HG02943 (cell line): ENCODE measurements at regions not wholly inside any gene's neighbourhood (a gene's known extent, or its start where the extent isn't known, plus 50 kb on each side); places are given as distances from the start of the nearest gene placed in this dataset.
"Not testable (repeated sequence)": the region's sequence is repeated elsewhere in the genome, so short reads cannot be mapped to it uniquely, and the experiment has no call there.

ENCODE experiments used
- ATAC-seq: cut with Tn5 transposase; IDR thresholded peaks from one replicate; pipeline ENCODE4 v1.9.1; 2021; ENCODE audit warnings: mild to moderate bottlenecking, low read depth, moderate library complexity; ENCODE audit not compliant: unreplicated experiment

DNA sequence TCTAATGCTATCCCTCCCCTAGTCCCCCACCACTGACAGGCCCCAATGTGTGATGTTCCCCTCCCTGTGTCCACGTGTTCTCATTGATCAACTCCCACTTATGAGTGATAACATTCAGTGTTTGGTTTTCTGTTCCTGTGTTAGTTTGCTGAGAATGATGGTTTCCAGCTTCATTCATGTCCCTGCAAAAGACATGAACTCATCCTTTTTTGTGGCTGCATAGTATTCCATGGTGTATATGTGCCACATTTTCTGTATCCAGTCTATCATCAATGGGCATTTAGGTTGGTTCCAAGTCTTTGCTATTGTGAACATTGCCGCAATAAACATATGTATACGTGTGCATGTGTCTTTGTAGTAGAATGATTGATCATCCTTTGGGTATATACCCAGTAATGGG, 153.1 kb downstream of the OR13H1 start:
- not testable (repeated sequence) for ATAC-seq

- no peak for ATAC-seq
Observed at GRCh38 chrX:131703646-131704045, 159.8 kb downstream of the OR13H1 start.

DNA sequence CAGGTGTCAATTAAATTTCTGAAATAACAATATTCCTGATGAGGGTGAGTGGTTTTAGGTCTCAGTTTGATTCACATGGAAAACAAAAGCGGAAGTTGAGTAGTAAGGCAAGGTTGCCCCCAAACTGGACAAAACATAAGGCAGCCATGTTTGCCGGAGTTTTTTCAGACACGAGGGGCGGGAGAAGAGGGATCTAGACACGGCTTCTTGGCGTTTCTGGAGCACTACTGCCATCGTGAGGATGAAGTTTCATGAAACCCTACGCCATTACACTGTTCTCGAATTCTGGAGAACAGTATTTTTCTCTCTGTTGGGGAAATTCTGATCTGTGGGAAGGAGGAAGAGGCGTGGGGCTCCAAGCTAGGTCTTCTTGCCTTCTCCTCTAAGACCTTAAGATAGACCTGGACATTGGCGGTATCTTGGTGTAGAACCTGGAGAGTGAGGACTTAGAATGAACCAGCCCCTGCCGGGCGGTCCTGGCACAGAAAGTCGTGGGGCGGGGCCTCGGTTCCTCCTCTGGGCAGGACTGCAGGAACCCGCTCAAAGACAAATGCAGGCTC, 160.3 kb downstream of the OR13H1 start:
- ATAC-seq, result peak; percentile 50

DNA sequence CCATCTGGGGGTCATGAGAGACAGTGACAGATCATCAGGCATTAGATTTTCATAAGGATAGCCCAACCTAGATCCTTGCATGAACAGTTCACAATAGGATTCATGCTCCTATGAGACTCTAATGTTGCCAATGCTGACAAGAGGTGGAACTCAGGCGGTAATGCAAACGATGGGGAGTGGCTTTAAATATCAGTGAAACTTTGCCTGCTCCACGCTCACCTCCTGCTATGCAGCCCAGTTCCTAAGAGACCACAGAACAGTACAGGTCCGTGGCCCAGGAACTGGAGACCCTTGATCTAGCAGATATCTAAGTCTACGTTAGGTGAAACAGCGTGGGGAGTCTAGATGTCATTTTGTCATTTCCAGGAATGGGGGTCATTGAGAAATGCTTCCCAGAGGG, 165.7 kb downstream of the OR13H1 start:
- ATAC-seq, result no peak

GRCh38 chrX:131711478-131711867, 167.6 kb downstream of the OR13H1 start:
- ATAC-seq, result no peak

GRCh38 chrX:131723646-131724045, 179.8 kb downstream of the OR13H1 start:
- ATAC-seq, result no peak

DNA sequence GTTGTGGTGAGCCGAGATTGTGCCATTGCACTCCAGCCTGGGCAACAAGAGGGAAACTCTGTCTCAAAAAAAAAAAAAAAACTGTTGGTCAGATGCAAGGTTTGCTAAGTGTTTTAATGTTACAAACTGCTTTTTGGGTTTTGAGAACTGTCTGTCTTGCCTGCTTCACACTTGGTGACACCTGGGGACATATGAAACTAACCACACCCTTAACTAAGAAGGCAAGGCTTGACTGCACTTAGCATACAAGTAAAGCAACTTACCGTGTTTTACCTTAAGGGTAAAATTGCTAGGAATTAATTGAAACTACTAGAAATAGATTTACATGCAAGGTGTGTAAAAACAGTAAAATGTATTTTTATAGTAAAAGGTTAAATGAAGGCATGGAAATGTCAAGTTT, 180.4 kb downstream of the OR13H1 start:
- ATAC-seq, result no peak

- no peak for ATAC-seq
Observed at GRCh38 chrX:131725001-131725654, 181.3 kb downstream of the OR13H1 start.

- no peak for ATAC-seq
Observed at GRCh38 chrX:131727778-131728177, 183.9 kb downstream of the OR13H1 start.

DNA sequence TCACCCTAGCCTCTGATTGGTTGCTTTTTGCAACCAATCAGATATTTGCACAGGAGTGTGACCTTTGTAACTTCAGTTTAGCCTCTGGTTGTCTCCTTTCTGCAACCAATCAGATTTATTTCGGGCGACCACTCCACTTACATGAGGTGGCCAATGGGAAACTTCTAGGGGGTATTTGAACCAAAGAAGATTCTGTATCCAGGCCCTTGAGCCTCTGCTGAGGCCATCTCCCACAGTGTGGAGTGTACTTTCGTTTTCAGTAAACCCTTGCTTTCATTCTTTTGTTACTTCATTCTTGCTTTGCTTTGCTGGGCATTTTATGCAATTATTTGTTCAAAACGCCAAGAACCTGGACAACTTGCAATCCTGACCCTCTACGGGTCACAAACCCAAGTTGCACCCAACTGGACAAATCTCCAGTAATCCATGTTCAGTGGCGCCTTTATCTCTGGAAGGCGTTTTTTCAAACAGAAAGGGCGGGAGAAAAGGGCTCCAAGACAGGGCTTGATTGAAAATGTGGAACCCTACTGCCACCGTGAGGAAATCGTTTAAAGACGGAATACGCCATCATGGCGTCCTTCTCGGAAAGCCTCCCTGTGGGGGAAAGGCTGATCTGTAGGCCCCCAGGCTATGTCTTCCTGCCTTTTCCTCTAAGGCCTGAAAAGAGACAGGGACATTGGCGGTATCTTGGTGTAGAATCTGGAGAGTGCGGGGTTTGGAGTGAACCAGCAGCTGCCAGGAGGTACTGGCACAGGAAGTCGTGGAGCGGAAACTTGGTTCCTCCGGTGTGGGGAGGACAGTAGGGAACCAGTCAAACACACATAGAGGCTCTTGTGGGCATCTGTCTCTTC, 184.6 kb downstream of the OR13H1 start:
- ATAC-seq, result peak; percentile 55

DNA sequence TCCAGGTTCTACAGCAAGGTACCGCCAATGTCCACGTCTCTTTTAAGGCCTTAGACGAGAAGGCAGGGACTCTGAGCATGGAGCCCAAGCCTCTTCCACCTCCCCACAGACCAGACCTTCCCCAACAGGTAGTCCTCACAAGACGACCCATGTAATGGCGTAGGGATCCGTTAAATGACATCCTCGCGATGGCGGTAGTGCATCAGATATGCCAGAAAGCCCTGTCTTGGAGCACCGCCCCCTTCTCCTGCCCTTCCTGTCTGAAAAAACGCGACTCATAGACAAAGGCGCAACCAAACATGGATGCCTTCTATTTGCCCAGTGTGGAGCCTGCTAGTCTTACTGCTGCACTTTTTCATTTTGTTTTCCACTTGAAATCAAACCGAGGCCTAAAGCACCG, 185.4 kb downstream of the OR13H1 start:
- ATAC-seq, result no peak

DNA sequence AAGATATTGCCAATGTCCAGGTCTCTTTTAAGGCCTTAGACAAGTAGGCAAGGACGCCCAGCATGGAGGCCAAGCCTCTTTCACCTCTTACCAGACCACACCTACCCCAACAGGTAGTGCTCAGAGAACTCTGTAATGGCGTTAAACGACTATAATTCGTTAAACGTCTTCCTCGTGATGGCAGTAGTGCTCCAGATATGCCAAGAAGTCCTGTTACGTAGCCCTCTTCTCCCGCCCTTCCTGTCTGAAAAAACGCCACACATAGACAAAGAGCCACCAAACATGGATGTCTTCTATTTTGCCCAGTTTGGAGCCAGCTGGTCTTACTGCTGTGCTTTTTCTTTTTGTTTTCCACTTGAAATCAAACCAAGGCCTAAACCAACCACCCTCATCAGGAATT, 190.7 kb downstream of the OR13H1 start:
- ATAC-seq, result peak; percentile 85

GRCh38 chrX:131735127-131735526, 191.3 kb downstream of the OR13H1 start:
- ATAC-seq, result no peak

DNA sequence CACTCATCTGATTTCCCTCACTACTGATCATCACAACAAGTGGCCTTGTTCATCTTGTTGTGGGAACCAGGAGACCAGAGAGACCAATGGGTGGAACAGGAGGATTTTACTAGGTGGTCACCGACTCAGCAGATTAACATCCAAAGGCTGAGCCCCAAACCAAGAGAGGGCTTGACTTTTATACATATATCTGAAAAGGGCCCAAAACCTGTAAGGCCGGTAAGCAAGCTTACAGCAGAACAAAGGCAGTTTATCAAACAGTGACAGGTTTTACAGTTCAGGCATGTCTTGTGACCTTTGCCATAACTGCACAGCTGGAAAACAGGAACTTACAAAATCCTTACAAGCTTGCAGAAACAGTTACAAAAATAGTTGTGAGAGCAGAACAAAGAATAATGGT, 195.9 kb downstream of the OR13H1 start:
- ATAC-seq, result no peak

GRCh38 chrX:131741103-131741581, 197.3 kb downstream of the OR13H1 start:
- peak; percentile 50 for ATAC-seq

DNA sequence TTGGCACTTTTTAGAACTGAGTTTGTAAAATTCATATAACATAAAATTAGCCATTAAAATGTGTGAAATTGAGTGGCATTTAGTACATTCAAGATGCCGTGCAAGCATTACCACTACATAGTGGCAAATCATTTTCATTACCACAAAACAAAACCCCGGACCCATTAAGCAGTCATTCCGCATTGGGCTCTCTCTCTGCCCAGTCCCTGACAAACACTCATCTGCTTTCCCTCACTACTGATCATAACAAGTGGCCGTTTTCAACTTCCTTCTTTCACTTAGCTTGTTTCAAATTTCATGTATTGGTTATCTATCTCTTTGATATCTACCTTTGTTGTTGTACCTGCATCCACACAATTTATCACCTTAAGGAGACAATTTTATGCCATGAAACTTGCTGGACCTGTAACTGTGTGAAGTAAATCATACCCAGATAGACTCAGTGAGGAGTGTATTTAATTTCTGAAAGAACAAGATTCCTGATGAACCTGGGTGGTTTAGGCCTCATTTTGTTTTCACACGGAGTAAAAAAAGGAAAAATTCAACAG, 202.1 kb downstream of the OR13H1 start:
- ATAC-seq, result no peak

DNA sequence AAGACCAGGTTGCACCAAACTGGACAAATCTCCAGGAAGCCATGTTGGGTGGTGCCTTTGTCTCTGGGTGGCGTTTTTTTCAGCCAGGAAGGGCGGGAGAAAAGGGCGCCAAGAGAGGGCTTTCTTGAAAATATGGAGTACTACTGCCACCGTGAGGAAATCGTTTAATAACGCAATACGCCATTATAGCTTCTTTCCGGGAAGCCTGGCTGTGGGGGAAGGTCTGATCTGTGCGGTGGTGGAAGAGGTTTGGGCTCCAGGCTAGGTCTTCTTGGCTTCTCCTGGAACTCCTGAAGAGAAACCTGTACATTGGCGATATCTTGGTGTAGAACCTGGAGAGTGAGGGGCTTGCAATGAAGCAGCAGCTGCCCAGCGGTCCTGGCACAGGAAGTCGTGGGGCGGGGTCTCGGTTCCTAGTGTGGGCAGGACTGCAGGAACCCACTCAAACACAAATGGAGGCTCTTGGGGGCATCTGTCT, 202.7 kb downstream of the OR13H1 start:
- ATAC-seq, result peak; percentile 40

GRCh38 chrX:131747173-131747572, 203.3 kb downstream of the OR13H1 start:
- peak; percentile 57 for ATAC-seq

GRCh38 chrX:131752493-131753198, 208.8 kb downstream of the OR13H1 start:
- peak; percentile 51 for ATAC-seq

- ATAC-seq, result peak; percentile 46
Observed at GRCh38 chrX:131762802-131763234, 218.9 kb downstream of the OR13H1 start.
